ENCODE measurements at regions not wholly inside any gene's neighbourhood (a gene's known extent, or its start where the extent isn't known, plus 50 kb on each side); places are given as distances from the start of the nearest gene placed in this dataset.

DNA sequence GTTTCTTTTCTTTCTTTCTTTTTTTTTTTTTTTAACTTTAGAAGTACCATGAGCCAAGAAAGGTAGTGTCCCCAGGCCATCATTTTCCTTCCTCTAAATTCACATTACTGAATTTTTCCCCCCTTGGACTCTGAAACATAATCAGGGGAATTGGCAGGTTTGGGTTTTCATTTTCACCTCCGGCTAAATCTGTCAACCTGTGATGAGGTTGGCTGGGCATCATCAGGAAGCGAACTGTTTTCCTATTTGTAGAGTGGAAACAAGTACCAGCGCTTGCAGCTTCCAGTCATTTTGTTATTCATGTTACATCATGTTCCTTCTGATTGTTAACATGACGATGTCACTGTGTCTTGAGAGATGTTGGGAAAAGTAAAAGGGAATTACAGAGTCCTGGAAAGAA lies 641.9 kb upstream of the RBFOX1 start:
- DNase-seq (ENCODE audit: low read depth in 4 of 4, low spot score in 3 of 4) = no peak

DNA sequence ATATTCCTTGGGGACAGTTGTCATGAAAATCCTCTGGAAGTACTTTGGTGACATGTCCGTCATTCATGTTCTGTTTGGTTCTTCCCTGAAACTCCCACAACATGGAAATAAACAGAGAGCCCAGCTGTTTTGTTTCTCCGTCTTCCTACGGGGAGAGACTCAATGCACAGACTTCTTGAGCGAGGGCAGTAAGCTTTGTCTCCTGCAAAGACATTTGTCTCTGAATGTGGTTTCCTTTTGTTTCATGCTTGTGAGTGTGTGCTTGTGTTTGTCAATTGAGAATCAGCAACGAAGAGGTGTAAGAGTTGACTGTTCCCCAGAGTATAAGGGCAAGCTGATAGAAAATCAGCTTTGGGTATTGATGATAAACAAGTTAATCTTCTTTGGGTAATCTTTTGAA lies 643.0 kb upstream of the RBFOX1 start:
- no peak for DNase-seq (ENCODE audit: low read depth in 4 of 4, low spot score in 3 of 4)

DNA sequence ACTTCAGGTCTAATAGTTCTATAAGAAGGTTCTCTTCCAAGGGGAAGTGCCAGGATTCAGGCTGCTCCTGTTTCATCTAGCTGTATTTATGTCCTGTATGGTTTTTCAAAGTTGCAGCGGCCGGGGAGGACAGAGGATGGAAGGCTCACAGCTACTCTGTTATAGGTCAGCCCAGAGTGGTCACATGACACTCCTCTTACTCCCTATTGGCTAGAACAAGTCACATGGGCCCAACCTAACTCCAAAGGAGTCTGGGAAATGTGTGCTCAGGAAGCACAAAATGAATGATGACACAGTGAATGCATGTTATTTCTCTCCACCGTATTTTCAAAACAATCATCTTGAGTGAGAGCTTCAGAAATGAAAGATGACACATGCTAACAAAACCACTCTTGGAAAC lies 645.1 kb upstream of the RBFOX1 start:
- DNase-seq (ENCODE audit: low read depth in 4 of 4, low spot score in 3 of 4) = no peak

DNA sequence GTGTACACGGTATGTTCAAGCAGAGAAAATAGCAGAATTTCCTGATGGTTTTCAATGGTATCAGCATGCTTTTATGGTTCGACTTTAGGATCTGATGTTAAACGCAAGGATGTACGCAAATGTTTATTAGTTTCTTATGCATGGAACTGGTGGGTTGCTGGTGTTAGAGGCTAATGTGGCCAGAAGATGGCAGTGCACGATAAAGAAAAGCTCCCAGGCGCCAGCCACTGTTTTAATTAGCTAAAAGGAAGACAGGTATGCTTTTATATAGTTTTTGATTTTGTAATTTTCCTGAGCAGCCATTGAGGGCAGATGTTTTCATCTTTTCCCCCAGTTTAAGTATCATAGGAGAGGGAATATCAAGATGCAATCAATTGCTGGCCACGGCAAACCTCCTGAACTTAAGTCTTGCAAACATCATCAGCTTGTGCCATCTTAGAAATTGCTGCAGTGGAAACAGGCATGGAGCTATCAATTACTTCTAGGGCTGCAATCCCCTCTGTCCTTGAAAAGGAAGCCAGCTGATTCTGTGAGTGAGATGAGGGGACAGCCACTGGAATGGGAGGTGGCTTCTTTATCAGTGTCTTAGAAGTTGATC lies 648.5 kb upstream of the RBFOX1 start:
- peak in 1 of 4 donors; percentile 17 for DNase-seq (ENCODE audit: low read depth in 4 of 4, low spot score in 3 of 4)

DNA sequence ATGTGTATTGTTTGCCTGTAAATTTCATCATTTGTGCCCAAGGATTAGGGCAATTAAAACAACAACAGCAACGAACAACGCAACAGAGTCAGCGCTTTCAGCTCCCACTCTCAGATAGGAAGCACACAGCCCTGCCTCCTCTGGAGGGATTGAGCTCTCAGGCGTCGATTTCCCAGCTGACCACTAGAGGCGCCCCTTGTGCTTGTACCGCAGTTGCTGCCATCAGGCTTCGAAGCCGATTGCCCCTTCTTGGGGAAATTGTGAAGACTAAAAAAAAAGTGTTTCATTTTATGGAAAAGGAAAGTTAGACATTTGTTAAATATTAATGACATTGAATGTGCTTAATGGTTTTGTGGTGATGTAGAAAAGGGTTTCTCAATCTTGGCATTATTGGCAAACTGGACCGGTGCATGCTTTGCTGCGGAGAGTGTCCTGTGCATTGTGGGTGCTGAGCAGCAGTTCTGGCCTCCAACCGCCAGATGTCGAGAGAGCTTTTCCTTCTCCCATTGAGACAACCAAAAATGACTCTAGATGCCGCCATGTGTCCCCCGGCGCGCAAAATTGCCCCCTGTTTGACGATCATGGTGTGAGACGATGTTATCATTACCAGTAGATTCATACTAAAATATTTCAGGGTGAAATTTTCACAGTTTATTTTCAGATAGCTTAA lies 650.4 kb upstream of the RBFOX1 start:
- peak in 2 of 4 donors; percentile 5 to 8 for DNase-seq (ENCODE audit: low read depth in 4 of 4, low spot score in 3 of 4)

DNA sequence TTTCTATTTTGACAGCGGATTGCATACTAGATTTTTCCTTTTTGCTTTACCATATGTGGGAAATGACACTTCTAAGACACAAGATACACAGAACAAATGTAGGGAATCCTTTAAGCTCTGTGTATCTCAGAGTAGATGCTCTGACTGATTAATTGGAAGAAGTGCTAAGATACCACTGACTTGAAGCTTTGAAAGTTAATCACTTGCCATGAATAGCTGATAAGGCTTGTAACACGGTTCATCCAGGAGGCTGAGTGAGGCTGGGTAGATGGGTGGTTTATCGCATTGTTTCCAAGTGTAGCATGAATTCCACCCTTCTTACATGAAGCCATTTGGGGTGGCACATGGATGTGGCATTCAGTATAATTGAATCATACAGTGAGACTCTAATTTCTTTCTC lies 654.1 kb upstream of the RBFOX1 start:
- no peak for DNase-seq (ENCODE audit: low read depth in 4 of 4, low spot score in 3 of 4)

DNA sequence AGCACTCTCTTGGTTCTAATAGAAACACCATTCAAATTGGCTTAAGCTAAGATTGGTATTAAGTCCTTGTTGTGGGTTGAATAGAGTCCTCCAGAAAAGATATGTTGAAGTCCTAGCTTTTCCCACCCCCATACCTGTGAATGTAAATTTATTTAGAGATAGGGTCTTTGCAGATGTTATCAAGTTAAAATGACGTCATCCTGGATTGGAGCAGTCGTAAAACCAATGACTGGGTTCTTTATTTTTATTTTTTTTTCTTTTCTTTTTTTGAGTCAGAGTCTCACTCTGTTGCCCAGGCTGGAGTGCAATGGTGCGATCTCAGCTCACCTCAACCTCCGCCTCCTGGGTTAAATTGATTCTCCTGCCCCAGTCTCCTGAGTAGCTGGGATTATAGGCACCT lies 658.6 kb upstream of the RBFOX1 start:
- DNase-seq (ENCODE audit: low read depth in 4 of 4, low spot score in 3 of 4) = no peak

DNA sequence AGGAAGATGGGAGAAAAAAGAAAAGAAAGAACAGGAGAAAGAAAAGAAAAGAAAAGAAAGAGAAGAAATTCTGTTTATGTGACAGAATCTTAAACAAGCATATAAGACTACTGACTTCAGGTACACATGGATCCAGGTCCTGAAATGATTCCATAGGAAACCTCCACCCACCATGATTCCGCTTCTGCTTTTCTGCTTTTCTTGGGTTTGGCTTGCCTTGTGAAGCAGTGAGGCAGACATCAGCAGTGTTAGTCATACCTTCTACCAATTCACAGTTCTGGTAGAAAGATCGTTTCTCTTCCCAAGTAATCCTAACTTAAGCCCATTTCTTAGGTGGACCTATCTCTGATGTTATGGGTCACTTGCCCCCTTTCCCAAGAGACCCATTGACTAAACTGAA lies 660.1 kb upstream of the RBFOX1 start:
- no peak for DNase-seq (ENCODE audit: low read depth in 4 of 4, low spot score in 3 of 4)

DNA sequence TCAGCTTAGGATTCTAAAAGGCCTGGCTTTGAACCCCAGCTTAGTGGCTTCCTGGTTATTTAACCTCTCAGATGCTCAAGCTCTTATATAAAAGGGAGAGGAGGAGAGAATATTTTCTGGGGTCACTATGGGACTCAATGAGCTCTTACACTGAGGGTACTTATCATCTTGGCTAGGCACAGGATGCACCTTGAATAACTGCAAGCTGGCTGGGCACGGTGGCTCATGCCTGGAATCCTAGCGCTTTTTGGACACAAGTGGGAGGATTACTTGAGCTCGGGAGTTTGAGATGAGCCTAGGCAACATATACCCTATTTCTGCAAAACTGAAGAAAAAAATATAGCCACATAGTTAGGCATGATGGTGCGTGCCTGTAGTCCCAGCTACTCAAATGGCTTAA lies 665.3 kb upstream of the RBFOX1 start:
- DNase-seq (ENCODE audit: low read depth in 4 of 4, low spot score in 3 of 4) = no peak

DNA sequence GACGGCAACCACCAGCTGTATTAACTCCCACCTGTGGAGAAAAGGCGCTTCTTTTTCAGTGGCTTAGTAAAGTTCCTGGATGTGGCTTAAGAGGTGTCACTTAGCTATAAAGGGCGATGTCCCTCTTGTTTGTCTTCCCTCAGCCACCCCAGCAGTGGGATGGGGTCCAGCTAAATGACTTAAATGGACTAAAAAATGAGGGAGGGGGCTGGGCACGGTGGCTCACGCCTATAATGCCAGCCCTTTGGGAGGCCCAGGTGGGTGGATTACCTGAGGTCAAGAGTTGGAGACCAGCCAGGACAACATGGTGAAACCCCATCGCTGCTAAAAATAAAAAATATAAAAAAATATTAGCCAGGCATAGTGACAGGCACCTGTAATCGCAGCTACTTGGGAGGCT lies 667.5 kb upstream of the RBFOX1 start:
- no peak for DNase-seq (ENCODE audit: low read depth in 4 of 4, low spot score in 3 of 4)

DNA sequence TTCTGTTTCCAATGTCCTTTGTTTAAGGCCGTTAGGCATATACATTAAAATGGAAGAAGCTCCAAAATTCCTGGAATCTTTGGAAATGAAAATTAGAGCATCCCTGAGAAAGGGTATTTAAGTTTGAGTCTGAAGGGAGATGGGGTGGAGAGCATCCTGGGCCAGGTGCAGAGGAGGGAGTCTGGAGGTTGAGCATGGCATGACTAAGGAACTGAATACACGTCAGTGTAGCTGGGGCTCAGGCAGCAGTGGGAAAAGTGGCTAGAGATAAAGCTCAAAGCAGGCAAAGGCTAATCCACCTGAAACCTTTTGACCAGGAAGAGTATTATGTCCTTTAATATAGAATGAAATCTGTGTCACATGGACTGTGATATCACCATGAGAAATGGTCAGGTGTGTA lies 669.0 kb upstream of the RBFOX1 start:
- DNase-seq (ENCODE audit: low read depth in 4 of 4, low spot score in 3 of 4) = no peak

DNA sequence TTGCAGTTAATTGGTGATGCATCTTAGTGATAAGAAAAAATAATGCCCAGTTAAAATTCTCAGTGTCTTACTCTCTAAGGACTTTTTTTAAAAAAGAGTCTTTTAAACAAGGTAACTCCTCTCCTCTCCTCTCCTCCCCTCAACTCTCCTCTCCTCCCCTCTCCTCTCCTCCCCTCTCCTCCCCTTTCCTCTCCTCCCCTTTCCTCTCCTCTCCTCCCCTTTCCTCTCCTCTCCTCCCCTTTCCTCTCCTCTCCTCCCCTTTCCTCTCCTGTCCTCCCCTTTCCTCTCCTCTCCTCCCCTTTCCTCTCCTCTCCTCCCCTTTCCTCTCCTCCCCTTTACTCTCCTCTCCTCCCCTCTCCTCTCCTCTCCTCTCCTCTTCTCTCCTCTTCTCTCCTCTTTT lies 675.9 kb upstream of the RBFOX1 start:
- no peak for DNase-seq (ENCODE audit: low read depth in 4 of 4, low spot score in 3 of 4)

DNA sequence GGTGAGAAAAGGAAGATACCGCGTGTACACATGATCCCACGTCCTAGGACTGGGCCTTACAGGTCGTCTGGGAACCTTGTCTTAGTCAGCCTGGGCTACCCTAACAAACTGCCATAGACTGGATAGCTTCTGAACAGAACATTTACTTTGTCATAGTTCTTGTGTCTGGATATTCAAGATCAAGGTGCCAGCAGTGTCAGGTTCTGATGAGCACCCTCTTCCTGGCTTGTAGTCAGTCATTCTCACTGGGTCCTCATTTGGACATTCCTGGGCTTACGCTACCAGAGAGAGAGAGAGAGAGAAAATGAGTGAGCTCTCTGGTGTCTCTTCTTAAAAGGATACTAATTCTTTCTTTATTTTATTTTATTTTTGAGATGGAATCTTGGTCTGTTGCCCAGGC lies 685.8 kb upstream of the RBFOX1 start:
- DNase-seq (ENCODE audit: low read depth in 4 of 4, low spot score in 3 of 4) = no peak

DNA sequence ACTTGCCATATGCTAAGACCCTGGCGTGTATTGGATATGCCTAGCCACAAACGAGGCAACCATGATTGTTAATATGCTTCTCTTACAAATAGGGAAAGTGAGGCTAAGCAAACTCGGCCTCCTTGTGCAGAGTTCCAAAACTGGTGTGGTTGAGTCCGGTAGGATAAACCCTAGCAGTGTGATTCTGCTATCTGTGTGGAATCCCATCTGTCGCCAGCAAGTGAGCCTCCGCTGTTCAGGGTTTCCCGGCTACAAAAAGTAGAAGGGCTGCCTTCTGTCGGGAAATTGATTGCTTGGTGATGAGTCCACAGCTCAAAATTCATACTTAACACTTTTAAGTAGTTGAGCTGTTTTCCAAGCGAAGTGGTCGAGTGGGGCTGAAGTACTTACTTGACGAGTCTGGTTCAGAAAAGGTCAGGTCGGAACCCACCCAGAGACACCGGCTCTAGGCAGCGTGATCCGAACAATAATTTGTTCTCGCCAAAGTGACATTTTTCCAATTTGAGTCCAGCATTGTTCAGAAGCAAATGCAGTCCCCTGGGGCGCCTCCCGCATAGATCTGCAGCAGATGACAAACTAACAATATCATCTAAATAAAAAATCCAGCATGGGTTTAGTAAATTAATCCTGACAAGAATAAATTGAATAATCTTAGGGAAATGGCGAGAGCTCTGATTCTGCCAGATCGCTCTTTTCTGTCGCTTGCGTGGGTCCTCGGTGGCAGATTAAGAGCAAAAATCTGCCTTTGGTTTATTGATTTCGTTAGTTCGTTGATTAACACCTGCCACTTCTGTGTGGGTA lies 686.7 kb upstream of the RBFOX1 start:
- DNase-seq (ENCODE audit: low read depth in 4 of 4, low spot score in 3 of 4) = no peak

DNA sequence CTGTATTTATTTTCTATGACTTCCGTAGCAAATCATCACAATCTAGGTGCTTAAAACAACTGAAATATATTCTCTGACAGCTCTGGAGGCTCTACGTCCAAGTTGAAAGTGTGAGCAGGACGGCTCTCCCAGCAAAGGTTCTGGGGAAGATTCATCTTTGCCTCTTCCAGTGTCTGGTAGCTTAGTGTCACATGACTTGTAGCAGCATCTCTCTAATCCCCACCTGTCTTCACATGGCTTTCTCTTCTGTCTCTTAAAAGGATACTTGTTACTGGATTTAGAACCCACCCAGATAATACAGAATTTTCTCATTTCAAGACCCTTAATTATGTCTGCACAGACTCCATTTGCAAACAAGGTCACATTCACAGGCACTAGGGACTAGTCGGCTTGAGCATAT lies 687.7 kb upstream of the RBFOX1 start:
- no peak for DNase-seq (ENCODE audit: low read depth in 4 of 4, low spot score in 3 of 4)

DNA sequence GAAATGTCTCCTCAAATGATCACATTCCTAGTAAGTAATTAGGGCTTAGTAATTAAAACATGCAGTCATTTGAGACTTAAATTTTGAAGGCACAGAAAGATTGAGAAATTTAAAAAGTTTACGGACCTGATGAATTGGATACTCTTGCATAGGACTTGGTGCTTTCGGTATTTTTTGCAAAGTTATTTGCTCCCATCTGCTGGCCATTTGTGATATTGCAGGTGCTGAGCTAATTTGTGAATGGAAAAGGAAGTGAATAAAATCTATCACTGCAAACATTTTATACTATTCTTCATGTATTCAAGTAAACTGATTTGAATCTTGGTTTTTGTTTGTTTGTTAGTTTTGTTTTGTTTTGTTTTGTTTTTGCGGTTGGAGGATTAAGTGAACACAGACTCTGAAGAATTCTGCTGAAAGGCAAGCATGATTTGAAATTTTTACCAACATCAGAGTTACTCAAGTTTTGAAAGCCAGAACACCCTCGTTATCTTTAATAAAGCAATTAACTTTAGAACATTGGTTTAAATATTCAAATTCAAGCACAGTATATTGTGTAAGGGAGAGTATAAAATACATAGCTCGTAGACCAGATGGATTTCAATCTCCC lies 689.5 kb upstream of the RBFOX1 start:
- DNase-seq (ENCODE audit: low read depth in 4 of 4, low spot score in 3 of 4) = peak in 3 of 4 donors; percentile 33 to 54 (median 50)

DNA sequence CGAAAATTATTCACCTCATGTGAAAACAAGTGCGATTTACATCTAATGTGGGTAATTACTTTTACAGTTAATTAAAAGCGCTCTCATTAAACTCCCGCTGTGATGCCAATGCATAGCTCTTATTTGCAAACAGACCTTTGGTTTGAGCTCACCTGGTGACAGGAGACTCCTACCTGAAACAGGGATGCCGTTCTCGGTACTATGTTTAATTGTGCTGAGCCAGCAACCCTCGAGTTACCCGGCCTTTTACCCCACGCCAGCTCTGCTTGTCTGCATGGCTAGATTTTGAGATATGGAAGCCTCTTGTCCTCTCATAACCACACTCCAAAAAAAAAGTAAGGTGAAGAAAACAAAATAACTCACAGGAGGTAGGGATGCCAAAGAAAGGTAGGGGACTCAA lies 690.4 kb upstream of the RBFOX1 start:
- no peak for DNase-seq (ENCODE audit: low read depth in 4 of 4, low spot score in 3 of 4)

DNA sequence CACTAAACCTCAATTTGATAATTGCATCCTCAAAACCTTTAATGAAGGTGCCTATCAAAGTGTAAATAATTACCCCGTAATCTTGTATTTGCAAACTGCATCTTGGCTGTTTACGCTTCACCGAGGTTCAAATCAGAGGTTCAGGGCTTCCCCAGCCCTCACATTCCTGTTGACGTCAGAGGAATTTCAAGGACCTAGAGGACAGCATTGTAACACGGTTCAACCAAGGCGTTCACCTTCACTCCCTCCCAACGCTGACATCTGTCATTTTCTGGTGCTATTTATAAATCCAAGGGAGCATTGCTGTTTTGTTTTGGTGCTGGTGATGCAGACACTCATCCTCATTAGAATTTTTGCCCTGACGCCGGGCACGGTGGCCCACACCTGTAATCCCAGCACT lies 691.6 kb upstream of the RBFOX1 start:
- no peak for DNase-seq (ENCODE audit: low read depth in 4 of 4, low spot score in 3 of 4)

DNA sequence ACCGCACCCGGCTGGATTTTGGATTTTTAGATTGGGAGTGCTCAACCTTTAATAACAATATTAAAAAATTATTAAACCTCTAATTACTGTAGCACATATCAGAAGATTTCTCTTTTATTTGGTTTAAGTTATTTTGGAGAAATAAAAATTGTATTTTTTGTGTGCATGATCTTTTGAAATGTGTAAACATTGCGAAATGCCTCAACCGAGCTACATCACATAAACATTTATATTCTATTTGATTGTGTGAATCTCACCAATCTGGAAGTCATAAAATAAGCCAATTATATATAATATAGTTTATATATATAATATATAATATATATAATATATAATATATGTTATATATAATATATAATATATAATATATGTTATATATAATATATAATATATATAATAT lies 696.2 kb upstream of the RBFOX1 start:
- DNase-seq (ENCODE audit: low read depth in 4 of 4, low spot score in 3 of 4) = no peak

DNA sequence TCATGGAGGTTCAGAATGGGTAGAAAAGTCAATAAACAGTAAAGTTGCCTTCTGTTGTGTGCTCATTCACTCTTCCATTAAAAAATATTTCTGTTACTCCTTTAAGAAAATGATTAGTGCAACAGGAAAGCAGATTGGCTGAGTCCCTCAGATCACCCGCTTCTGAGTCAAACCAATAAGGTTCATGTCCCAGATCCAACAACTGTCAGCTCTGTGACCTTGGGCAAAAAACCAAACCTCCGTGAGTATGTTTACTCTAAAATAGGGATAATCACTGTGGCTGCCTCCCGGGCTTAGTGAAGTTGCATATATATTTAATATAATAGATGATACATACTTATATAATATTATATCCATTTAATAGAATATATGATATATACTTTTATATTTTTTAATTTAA lies 698.5 kb upstream of the RBFOX1 start:
- DNase-seq (ENCODE audit: low read depth in 4 of 4, low spot score in 3 of 4) = no peak

DNA sequence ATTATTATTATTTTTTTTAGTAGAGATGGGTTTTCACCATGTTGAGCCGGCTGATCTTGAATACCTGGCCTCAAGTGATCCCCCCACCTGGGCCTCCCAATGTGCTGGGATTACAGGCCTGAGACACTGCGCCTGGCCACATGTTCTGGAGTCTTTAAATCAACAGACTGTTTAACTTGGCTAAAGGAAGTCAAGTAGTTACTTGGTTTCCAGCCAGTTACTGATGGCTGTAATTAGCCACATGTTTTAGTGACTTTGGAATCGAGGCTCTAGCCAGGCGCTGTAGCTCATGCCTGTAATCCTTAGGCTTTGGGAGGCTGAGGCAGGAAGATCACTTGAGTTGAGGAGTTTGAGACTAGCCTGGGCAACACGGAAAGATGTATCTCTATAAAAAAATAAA lies 699.2 kb upstream of the RBFOX1 start:
- DNase-seq (ENCODE audit: low read depth in 4 of 4, low spot score in 3 of 4) = no peak

DNA sequence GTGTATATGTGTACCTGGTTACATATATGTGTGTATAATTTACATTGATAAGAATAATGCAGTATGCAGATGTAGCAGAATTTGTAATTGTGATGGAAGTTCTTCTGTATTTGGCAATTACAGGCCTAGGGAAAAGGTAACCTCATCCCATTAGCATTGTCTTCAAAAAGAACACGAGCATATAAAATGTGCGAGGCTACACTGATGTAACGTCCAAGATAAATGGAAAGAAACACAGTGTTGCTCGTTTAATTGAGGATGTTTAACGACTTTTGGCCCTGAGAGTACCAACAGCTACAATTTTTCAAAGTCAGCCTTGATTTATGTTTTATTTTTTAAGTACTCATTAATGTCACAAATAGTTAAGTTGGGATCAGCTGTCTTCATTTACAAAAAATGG lies 703.5 kb upstream of the RBFOX1 start:
- no peak for DNase-seq (ENCODE audit: low read depth in 4 of 4, low spot score in 3 of 4)
